HG02840 (cell line): ENCODE measurements at regions not wholly inside any gene's neighbourhood (a gene's known extent, or its start where the extent isn't known, plus 50 kb on each side); places are given as distances from the start of the nearest gene placed in this dataset.
"Not testable (repeated sequence)": the region's sequence is repeated elsewhere in the genome, so short reads cannot be mapped to it uniquely, and the experiment has no call there.

Source experiments
- ATAC-seq: cut with Tn5 transposase; IDR thresholded peaks from one replicate; pipeline ENCODE4 v1.9.1; 2021; ENCODE audit warnings: mild to moderate bottlenecking, moderate library complexity, moderate number of reproducible peaks; ENCODE audit not compliant: unreplicated experiment, low FRiP score

DNA sequence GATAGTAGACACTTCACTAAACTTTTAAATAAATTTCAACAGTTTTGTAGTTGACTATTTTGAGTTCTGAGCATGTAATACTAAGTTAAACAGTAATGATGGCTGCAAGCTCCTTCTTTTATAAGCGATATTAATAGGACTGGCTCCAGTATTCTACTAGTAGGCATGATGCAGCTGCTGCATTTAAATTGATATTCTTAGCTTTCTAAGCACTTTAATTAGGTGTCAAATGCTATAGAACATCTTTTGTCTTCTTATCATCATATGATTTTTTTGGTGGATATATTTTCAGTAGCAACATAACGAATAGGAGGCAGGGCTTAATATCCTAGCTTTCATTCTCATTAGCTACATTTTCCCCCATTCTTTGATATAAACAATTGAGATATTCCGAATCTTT is 141.1 kb downstream of the FBXO4 start:
- no peak for ATAC-seq

- ATAC-seq = no peak
Measured at GRCh38 chr5:42074353-42074752, 149.3 kb downstream of the FBXO4 start.

DNA sequence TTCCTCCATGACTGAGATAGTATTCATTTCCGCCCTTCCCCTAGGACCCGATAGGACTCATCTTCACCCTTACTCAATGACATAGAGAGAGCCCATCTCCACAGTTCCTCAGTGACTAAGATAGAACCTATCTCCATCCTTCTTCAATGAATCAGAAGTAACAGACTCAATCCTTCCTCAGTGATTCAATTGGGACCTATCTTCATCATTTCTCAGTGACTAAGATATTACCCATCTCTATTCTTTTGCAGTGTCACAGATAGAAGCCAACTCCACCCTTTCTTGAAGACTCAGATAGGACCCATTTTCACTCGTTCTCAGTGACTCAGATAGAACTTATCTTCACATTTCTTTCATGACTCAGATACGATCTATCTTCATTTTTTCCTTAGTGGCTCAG is 164.6 kb downstream of the FBXO4 start:
- ATAC-seq = no peak

DNA sequence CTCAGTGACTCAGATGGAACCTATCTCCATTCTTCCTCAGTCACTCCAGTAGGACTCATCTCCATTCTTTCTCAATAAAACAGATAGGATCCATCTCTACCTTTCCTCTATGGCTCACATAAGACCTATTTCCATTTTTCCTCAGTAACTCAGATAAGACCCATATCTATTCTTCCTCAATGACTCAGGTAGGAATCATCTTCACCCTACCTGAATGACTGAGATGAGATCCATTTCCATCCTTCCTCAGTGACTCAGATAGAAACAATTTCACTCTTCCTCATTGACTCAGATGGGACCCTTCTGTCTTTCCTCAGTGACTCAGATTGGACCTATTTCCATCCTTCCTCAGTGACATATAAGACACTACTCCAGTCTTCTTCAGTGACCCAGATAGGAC is 165.1 kb downstream of the FBXO4 start:
- ATAC-seq = no peak

GRCh38 chr5:42099846-42100245 is 174.8 kb downstream of the FBXO4 start:
- not testable (repeated sequence) for ATAC-seq

DNA sequence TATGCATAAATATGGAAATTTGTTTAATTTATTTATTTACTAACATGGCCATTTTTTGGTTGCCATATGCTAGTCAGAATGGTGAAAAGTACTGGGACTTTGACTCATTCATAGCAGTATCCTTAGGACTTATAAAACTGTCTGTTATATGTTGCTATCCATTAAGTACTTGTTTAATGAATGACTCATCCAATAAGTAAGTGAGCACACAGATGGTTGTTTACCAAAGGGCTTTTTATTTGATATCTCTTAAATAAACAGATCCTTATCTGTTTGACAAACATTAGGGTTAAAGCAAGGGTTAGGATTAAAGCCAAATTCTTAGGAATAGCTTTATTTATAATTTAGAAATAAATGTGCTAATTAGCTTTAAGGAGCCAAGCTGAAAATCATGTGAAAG is 183.4 kb downstream of the FBXO4 start:
- no peak for ATAC-seq

GRCh38 chr5:42109006-42109572 is 184.0 kb downstream of the FBXO4 start:
- no peak for ATAC-seq

DNA sequence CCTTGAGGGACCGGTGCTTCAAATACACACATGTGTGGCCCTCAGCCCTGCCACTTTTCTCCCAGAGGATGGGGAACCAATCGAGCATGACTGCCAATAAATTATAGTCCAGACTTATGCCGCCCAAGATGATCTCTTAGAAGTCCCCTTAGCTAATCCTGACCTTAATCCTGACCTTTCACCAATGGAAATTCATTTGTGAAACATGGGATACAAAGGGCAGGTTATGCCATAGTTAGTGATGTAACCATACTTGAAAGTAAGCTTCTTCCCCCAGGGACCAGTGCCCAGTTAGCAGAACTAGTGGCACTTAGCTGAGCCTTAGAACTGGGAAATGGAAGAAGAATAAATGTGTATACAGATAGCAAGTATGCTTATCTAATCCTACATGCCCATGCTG is 190.6 kb downstream of the FBXO4 start:
- not testable (repeated sequence) for ATAC-seq

- no peak for ATAC-seq
Measured at GRCh38 chr5:42120070-42120469, 195.0 kb downstream of the FBXO4 start.

- no peak for ATAC-seq
Measured at GRCh38 chr5:42121401-42121800, 196.3 kb downstream of the FBXO4 start.

GRCh38 chr5:42131081-42131480 is 206.0 kb downstream of the FBXO4 start:
- ATAC-seq = no peak

DNA sequence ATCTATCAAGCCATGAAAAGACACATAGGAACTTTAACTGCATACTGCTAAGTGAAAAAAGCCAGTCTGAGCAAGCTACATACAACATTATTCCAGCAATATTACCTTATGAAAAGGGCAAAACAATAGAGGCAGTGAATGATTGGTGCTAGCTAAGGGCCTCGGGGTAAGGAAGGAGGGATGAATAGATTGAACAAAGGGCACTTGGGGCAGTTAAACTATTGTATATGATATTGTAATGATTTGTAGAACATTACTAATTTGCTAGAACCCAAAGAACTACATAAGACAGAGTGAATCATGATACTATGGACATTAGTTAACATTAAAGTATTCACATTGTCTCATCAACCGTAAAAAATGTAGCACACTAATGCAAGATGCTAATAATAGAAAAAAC is 218.3 kb downstream of the FBXO4 start:
- no peak for ATAC-seq

DNA sequence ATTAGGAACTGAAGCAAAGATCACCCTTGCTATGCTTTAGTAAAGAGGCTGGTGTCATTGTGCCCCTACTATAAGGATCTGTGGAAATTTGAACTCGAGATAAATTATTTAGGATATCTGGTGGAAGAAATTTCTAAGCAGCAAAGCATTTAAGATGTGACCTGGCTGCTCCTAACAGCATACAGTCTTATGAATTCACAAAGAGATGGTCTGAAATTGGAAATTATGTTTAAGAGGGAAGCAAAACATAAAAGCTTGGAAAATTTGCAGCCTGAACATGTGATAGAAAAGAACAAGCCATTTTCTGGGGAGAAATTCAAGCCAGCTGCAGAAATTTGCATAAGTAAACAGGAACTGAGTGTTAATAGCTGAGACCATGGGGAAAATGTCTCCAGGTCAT is 223.7 kb downstream of the FBXO4 start:
- ATAC-seq = no peak

DNA sequence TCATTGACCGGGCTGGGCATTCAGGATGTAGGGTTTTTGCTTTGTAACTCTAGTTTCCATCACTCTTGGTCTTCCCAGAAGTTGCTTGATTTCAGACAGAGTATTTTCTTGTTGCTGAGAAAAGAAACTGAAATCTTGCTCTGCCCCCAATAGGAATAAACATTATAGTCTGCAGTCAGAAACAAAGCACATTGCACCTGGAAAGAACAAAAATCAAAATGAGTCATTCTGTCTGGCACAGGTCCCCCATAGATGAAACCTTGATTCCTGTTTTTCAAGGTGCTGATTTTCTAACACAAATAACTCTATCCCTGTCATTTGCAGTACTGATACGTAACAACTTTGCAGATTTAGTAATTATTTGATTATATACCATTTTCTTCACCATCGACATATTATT is 232.1 kb downstream of the FBXO4 start:
- ATAC-seq = no peak

DNA sequence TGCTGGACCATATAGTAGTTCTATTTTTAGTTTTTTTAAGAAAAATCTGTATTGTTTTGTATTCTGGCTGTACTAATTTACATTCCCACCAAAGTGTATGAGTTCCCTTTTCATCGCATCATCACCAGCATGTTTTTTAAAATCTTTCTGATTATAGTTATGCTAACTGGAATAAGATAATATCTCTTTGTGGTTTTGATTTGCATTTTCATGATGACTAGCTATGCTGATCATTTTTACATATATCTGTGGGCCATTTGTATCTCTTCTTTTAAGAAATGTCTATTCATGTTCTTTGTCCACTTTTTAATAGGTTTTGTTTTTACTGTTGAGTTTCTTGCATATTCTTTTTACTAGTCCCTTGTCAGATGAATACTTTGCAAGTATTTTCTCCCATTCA is 238.0 kb downstream of the FBXO4 start:
- ATAC-seq = no peak

GRCh38 chr5:42168091-42168670 is 243.1 kb downstream of the FBXO4 start:
- ATAC-seq = no peak

DNA sequence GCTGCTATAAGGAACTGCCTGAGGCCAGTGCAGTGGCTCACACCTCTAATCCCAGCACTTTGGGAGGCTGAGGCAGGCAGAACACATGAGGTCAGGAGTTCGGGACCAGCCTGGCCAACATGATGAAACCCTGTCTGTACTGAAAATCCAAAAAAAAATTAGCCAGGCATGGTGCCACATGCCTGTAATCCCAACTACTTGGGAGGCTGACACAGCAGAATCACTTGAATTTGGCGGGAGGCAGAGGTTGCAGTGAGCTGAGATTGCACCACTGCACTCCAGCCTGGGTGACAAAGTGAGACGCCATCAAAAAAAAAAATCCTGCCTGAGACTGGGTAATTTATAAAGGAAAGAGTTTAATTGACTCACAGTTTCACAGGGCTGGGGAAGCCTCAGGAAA is 247.1 kb upstream of the GHR start:
- ATAC-seq = not testable (repeated sequence)

- ATAC-seq = not testable (repeated sequence)
Measured at GRCh38 chr5:42179843-42180242, 243.4 kb upstream of the GHR start.

DNA sequence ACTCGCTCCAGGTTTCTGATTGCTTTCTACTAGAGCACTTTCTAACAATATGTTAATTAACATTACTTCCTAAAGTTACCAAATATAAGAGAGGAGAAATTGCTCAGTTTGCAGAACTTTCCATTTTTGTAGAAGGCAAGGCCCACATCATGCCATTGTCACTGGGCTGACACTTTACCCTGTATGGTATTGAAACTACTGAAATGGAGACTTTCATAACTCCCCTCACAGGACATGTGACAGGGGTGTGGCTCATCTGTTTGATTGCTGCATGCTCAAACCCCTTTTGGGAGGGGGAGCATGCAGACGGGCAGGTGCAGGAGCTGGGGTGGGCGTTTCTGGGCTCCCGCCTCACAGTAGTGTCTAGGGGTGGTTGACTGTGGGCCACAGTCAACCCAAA is 206.3 kb upstream of the GHR start:
- ATAC-seq = no peak

GRCh38 chr5:42217791-42218190 is 205.4 kb upstream of the GHR start:
- ATAC-seq = no peak

DNA sequence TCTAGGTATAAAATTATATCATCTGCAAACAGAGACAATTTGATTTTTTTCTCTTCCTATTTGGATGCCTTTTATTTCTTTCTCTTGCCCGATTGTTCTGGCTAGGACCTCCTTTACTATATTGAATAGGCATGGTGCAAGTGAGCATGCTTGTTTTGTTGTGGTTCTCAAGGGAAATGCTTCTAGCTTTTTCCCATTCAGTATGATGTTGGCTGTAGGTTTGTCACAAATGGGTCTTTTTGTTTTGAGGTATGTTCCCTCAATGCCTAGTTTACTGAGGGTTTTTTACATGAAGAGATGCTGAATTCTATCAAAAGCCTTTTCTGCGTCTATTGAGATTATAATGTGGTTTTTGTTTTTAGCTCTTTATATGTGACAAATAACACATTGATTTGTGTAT is 198.2 kb upstream of the GHR start:
- no peak for ATAC-seq

DNA sequence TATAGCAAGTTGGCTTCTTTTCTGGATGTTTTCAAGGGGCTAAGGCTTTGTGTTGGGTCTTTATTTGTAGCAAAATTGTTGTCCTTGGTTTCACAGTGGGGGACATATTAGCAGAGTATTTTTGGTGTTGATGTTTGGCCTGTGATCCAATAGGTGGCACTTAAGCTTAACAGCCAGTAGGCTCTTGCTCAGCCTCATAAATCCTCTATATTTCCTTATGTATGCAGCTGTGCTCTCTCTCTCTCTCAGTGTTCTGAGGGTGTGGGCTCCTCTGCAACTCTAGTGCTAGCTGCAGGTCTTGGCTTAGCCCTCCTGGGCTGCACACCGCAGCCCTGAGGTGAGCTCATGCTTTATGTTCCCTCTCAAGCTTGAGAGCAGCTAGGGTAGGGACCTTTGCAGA is 195.0 kb upstream of the GHR start:
- ATAC-seq = no peak

- no peak for ATAC-seq
Measured at GRCh38 chr5:42230839-42231238, 192.4 kb upstream of the GHR start.
